ENCODE measurements at regions not wholly inside any gene's neighbourhood (a gene's known extent, or its start where the extent isn't known, plus 50 kb on each side); places are given as distances from the start of the nearest gene placed in this dataset.

- no peak overlapping the region for H2AFZ ChIP-seq (ENCODE audit: low read length)
- H3K4me1 ChIP-seq (ENCODE audit: insufficient read depth, low read length): no peaks in the 10 kb centered on the region
- TF ChIP-seq CTCF (IDR thresholded peaks at IDR 0.05; ENCODE audit: extremely low read depth, low read depth, low read length): no peak
- no peak overlapping the region for H3K4me3 ChIP-seq (ENCODE audit: insufficient read depth, low read length)
- no peaks in the 10 kb centered on the region for H4K20me1 ChIP-seq (ENCODE audit: insufficient read depth, low read length)
- H3K9me3 ChIP-seq (ENCODE audit: low read depth, low read length): no peaks in the 10 kb centered on the region
- H3K36me3 ChIP-seq (ENCODE audit: insufficient read depth, low read length): no peaks in the 10 kb centered on the region
- no peaks in the 10 kb centered on the region for H3K79me2 ChIP-seq (ENCODE audit: insufficient read depth, low read length)
- no peak for DNase-seq (ENCODE audit: insufficient read length, low spot score, missing footprints)
- H3K27ac ChIP-seq (ENCODE audit: low read depth, low read length): no peak overlapping the region
- H3K4me2 ChIP-seq (ENCODE audit: insufficient read depth, low read length): no peak overlapping the region
- H3K27me3 ChIP-seq (ENCODE audit: insufficient read depth, low read length): no peaks in the 10 kb centered on the region
Observed at GRCh38 chr13:105817498-105817897, 718.0 kb downstream of the EFNB2 start.

GRCh38 chr13:105816994-105817393, 718.5 kb downstream of the EFNB2 start:
- Histone ChIP-seq H3K4me2 (ENCODE audit: insufficient read depth, low read length) (no peak overlapping the region), H3K4me3 (ENCODE audit: insufficient read depth, low read length) (no peak overlapping the region), H4K20me1 (ENCODE audit: insufficient read depth, low read length) (no peaks in the 10 kb centered on the region), H3K27me3 (ENCODE audit: insufficient read depth, low read length) (no peaks in the 10 kb centered on the region), H3K9me3 (ENCODE audit: low read depth, low read length) (no peaks in the 10 kb centered on the region), H3K79me2 (ENCODE audit: insufficient read depth, low read length) (no peaks in the 10 kb centered on the region), H2AFZ (ENCODE audit: low read length) (no peak overlapping the region), H3K36me3 (ENCODE audit: insufficient read depth, low read length) (no peaks in the 10 kb centered on the region), H3K27ac (ENCODE audit: low read depth, low read length) (no peak overlapping the region), H3K4me1 (ENCODE audit: insufficient read depth, low read length) (no peaks in the 10 kb centered on the region)
- no peak for DNase-seq (ENCODE audit: insufficient read length, low spot score, missing footprints)
- TF ChIP-seq CTCF (IDR thresholded peaks at IDR 0.05; ENCODE audit: extremely low read depth, low read depth, low read length): no peak

GRCh38 chr13:105814902-105815250, 720.6 kb downstream of the EFNB2 start:
- Histone ChIP-seq H3K4me2 (ENCODE audit: insufficient read depth, low read length) (no peak overlapping the region), H2AFZ (ENCODE audit: low read length) (no peak overlapping the region), H3K4me3 (ENCODE audit: insufficient read depth, low read length) (no peak overlapping the region), H3K9me3 (ENCODE audit: low read depth, low read length) (no peaks in the 10 kb centered on the region), H3K36me3 (ENCODE audit: insufficient read depth, low read length) (no peaks in the 10 kb centered on the region), H3K27ac (ENCODE audit: low read depth, low read length) (no peak overlapping the region), H4K20me1 (ENCODE audit: insufficient read depth, low read length) (no peaks in the 10 kb centered on the region), H3K27me3 (ENCODE audit: insufficient read depth, low read length) (no peaks in the 10 kb centered on the region), H3K79me2 (ENCODE audit: insufficient read depth, low read length) (no peaks in the 10 kb centered on the region), H3K4me1 (ENCODE audit: insufficient read depth, low read length) (no peaks in the 10 kb centered on the region)
- no peak for DNase-seq (ENCODE audit: insufficient read length, low spot score, missing footprints)
- TF ChIP-seq CTCF (IDR thresholded peaks at IDR 0.05; ENCODE audit: extremely low read depth, low read depth, low read length): no peak

GRCh38 chr13:105814219-105814901, 721.1 kb downstream of the EFNB2 start:
- H3K27ac ChIP-seq (ENCODE audit: low read depth, low read length): no peak overlapping the region
- no peak overlapping the region for H2AFZ ChIP-seq (ENCODE audit: low read length)

More at GRCh38 chr13:105814219-105814901, 721.1 kb downstream of the EFNB2 start:
- Histone ChIP-seq H3K4me2 (ENCODE audit: insufficient read depth, low read length) (no peak overlapping the region), H3K9me3 (ENCODE audit: low read depth, low read length) (no peaks in the 10 kb centered on the region), H4K20me1 (ENCODE audit: insufficient read depth, low read length) (no peaks in the 10 kb centered on the region), H3K79me2 (ENCODE audit: insufficient read depth, low read length) (no peaks in the 10 kb centered on the region), H3K36me3 (ENCODE audit: insufficient read depth, low read length) (no peaks in the 10 kb centered on the region), H3K4me1 (ENCODE audit: insufficient read depth, low read length) (no peaks in the 10 kb centered on the region), H3K27me3 (ENCODE audit: insufficient read depth, low read length) (no peaks in the 10 kb centered on the region), H3K4me3 (ENCODE audit: insufficient read depth, low read length) (no peak overlapping the region)
- no peak for DNase-seq (ENCODE audit: insufficient read length, low spot score, missing footprints)
- TF ChIP-seq CTCF (IDR thresholded peaks at IDR 0.05; ENCODE audit: extremely low read depth, low read depth, low read length): no peak

All from osteoblast (primary cell).